HEK293 (cell line): ENCODE measurements at regions not wholly inside any gene's neighbourhood (a gene's known extent, or its start where the extent isn't known, plus 50 kb on each side); places are given as distances from the start of the nearest gene placed in this dataset.

Experiments used
- CTCF ChIA-PET: fragments of 350-600 bp; formaldehyde crosslinking; extraction: SDS; loops from one replicate; lab custom pipeline; 2021; ENCODE audit warnings: antibody characterized with exemption; lab: Yijun Ruan, JAX
- POLR2A ChIA-PET: fragments of 300-600 bp; formaldehyde crosslinking; extraction: SDS; loops from one replicate; lab custom pipeline; 2020; ENCODE audit warnings: antibody characterized with exemption, inconsistent platforms; lab: Yijun Ruan, JAX
- H3K27ac ChIP-seq: fragments of 200-500 bp; sonication (Bioruptor generic); 2 replicates; pipeline ENCODE4 v1.5.1; 2014; ENCODE audit warnings: low read depth, low read length, control low read depth, inconsistent platforms; ENCODE audit errors: extremely low read depth
- H3K36me3 ChIP-seq, 2 experiments: fragments of 200-500 bp in 1 of 2; sonication (Bioruptor generic) in 1 of 2; 1 replicate in 1 of 2; 2 replicates in 1 of 2; pipeline ENCODE4 v1.5.1; 2014 to 2017; ENCODE audit warnings: inconsistent platforms in 2 of 2, low read length in 2 of 2; ENCODE audit not compliant: control insufficient read depth in 2 of 2, insufficient read depth in 1 of 2
- H3K4me1 ChIP-seq: fragments of 200-500 bp; sonication (Bioruptor generic); 2 replicates; pipeline ENCODE4 v1.5.1; 2014; ENCODE audit warnings: mild to moderate bottlenecking, low read length, inconsistent platforms; ENCODE audit not compliant: control insufficient read depth, insufficient read depth
- H3K4me3 ChIP-seq: 2 replicates; pipeline ENCODE4 v1.5.1; 2011; ENCODE audit warnings: low read depth, mild to moderate bottlenecking, control low read depth, low read length, moderate library complexity
- H3K9me3 ChIP-seq: fragments of 200-500 bp; sonication (Bioruptor generic); 2 replicates; pipeline ENCODE4 v1.5.1; 2014; ENCODE audit warnings: low read depth, low read length, inconsistent platforms; ENCODE audit not compliant: control insufficient read depth, insufficient read depth
- HIC1 ChIP-seq: fragments of 450-650 bp; formaldehyde crosslinking; IDR thresholded peaks from 2 replicates; pipeline ENCODE4 v1.5.1; 2016; ENCODE audit warnings: missing biosample characterization, missing genetic modification characterization
- INSM2 ChIP-seq: fragments of 450-650 bp; formaldehyde crosslinking; IDR thresholded peaks from 2 replicates; pipeline ENCODE4 v1.5.1; 2016; ENCODE audit warnings: missing biosample characterization, missing genetic modification characterization
- KLF7 ChIP-seq: fragments of 450-650 bp; formaldehyde crosslinking; IDR thresholded peaks from 2 replicates; pipeline ENCODE4 v1.5.1; 2016; ENCODE audit warnings: missing biosample characterization, missing genetic modification characterization, borderline replicate concordance
- MYNN ChIP-seq: fragments of 450-650 bp; formaldehyde crosslinking; IDR thresholded peaks from 2 replicates; pipeline ENCODE4 v1.5.1; 2016; ENCODE audit warnings: missing biosample characterization, missing genetic modification characterization, borderline replicate concordance
- ZBTB7A ChIP-seq: fragments of 450-650 bp; formaldehyde crosslinking; IDR thresholded peaks from 2 replicates; pipeline ENCODE4 v1.5.1; 2016; ENCODE audit warnings: low read depth, missing biosample characterization, missing genetic modification characterization
- ZFP37 ChIP-seq: fragments of 450-650 bp; formaldehyde crosslinking; IDR thresholded peaks from 2 replicates; pipeline ENCODE4 v1.5.1; 2016; ENCODE audit warnings: missing biosample characterization, missing genetic modification characterization
- ZFP69B ChIP-seq: fragments of 450-650 bp; formaldehyde crosslinking; IDR thresholded peaks from 2 replicates; pipeline ENCODE4 v1.5.1; 2016; ENCODE audit warnings: missing biosample characterization, missing genetic modification characterization
- ZNF133 ChIP-seq: fragments of 450-650 bp; formaldehyde crosslinking; IDR thresholded peaks from 2 replicates; pipeline ENCODE4 v1.5.1; 2016; ENCODE audit warnings: missing biosample characterization, missing genetic modification characterization
- ZNF223 ChIP-seq: fragments of 450-650 bp; formaldehyde crosslinking; IDR thresholded peaks from 2 replicates; pipeline ENCODE4 v1.5.1; 2016; ENCODE audit warnings: missing biosample characterization, missing genetic modification characterization
- ZNF266 ChIP-seq: fragments of 450-650 bp; formaldehyde crosslinking; IDR thresholded peaks from 2 replicates; pipeline ENCODE4 v1.5.1; 2016; ENCODE audit warnings: missing biosample characterization, missing genetic modification characterization, low read depth
- ZNF341 ChIP-seq: fragments of 450-650 bp; formaldehyde crosslinking; IDR thresholded peaks from 2 replicates; pipeline ENCODE4; 2016; ENCODE audit warnings: low read depth, missing biosample characterization, missing genetic modification characterization
- ZNF350 ChIP-seq: fragments of 450-650 bp; formaldehyde crosslinking; IDR thresholded peaks from 2 replicates; pipeline ENCODE4 v1.5.0; 2017; ENCODE audit warnings: missing biosample characterization, mild to moderate bottlenecking, missing genetic modification characterization
- ZNF354C ChIP-seq: fragments of 450-650 bp; formaldehyde crosslinking; IDR thresholded peaks from 2 replicates; pipeline ENCODE4 v1.5.1; 2016; ENCODE audit warnings: missing biosample characterization, missing genetic modification characterization, low read depth, borderline replicate concordance
- ZNF501 ChIP-seq: fragments of 450-650 bp; formaldehyde crosslinking; IDR thresholded peaks from 2 replicates; pipeline ENCODE4 v1.5.1; 2016; ENCODE audit warnings: missing biosample characterization, missing genetic modification characterization
- ZNF510 ChIP-seq: fragments of 450-650 bp; formaldehyde crosslinking; IDR thresholded peaks from 2 replicates; pipeline ENCODE4 v1.5.1; 2018; ENCODE audit warnings: mild to moderate bottlenecking, missing genetic modification characterization, missing biosample characterization; ENCODE audit not compliant: insufficient replicate concordance
- ZNF529 ChIP-seq: fragments of 450-650 bp; formaldehyde crosslinking; IDR thresholded peaks from 2 replicates; pipeline ENCODE4 v1.5.1; 2017; ENCODE audit warnings: missing genetic modification characterization, missing biosample characterization; ENCODE audit not compliant: insufficient replicate concordance
- ZNF530 ChIP-seq: fragments of 450-650 bp; formaldehyde crosslinking; IDR thresholded peaks from 2 replicates; pipeline ENCODE4 v1.5.1; 2016; ENCODE audit warnings: low read depth, missing biosample characterization, missing genetic modification characterization
- ZNF549 ChIP-seq: fragments of 450-650 bp; IDR thresholded peaks from 2 replicates; pipeline ENCODE4 v1.5.1; 2018; ENCODE audit warnings: missing biosample characterization, missing genetic modification characterization, mild to moderate bottlenecking, inconsistent platforms, moderate library complexity
- ZNF585B ChIP-seq: fragments of 450-650 bp; formaldehyde crosslinking; IDR thresholded peaks from 2 replicates; pipeline ENCODE4 v1.5.1; 2016; ENCODE audit warnings: missing biosample characterization, missing genetic modification characterization
- ZNF596 ChIP-seq: fragments of 450-650 bp; IDR thresholded peaks from 2 replicates; pipeline ENCODE4 v1.5.0; 2018; ENCODE audit warnings: missing biosample characterization, mild to moderate bottlenecking, missing genetic modification characterization, moderate library complexity
- ZNF645 ChIP-seq: fragments of 450-650 bp; formaldehyde crosslinking; IDR thresholded peaks from 2 replicates; pipeline ENCODE4; 2016; ENCODE audit warnings: missing biosample characterization, missing genetic modification characterization
- ZNF654 ChIP-seq: fragments of 450-650 bp; formaldehyde crosslinking; IDR thresholded peaks from 2 replicates; pipeline ENCODE4 v1.5.1; 2016; ENCODE audit warnings: low read depth, missing biosample characterization, missing genetic modification characterization
- ZNF677 ChIP-seq: fragments of 450-650 bp; IDR thresholded peaks from 2 replicates; pipeline ENCODE4 v1.5.0; 2018; ENCODE audit warnings: missing biosample characterization, mild to moderate bottlenecking, missing genetic modification characterization, moderate library complexity
- ZNF768 ChIP-seq: fragments of 450-650 bp; formaldehyde crosslinking; IDR thresholded peaks from 2 replicates; pipeline ENCODE4 v1.5.1; 2018; ENCODE audit warnings: missing biosample characterization, mild to moderate bottlenecking, missing genetic modification characterization
- ZNF830 ChIP-seq: fragments of 450-650 bp; IDR thresholded peaks from 2 replicates; pipeline ENCODE4 v1.5.0; 2018; ENCODE audit warnings: missing biosample characterization, missing genetic modification characterization, low read depth, mild to moderate bottlenecking, moderate library complexity
- TF ChIP-seq, protein P1 (sequence below): fragments of 450-650 bp; formaldehyde crosslinking; IDR thresholded peaks from 2 replicates; pipeline ENCODE4 v1.5.1; 2016; ENCODE audit warnings: missing biosample characterization, missing genetic modification characterization

DNA sequence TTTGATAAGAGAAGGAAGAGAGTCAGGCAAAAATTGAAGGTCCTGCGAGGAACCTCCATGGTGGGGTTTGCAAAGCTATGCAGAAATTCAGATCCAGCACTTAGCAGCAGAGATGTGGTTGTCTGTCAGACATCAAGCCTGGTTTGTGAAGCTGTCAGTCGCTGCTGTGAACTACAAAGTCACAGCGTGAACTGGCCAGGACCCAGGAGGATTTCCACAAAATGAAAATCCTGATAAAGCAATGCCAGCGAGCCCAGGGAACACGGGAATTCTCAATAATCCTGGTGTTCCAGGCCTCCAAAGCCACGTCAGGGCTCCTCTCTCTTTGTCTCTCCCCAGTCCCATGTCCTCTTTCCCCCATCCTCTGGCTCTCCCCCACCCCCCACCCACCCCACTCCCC, 296.9 kb upstream of the GADL1 start:
- Histone ChIP-seq H3K36me3 (no peaks in the 10 kb centered on the region), H3K4me3 (no peak overlapping the region), H3K9me3 (no peaks in the 10 kb centered on the region), H3K27ac (no peak overlapping the region), H3K4me1 (no peaks in the 10 kb centered on the region)
- no peak for TF ChIP-seq ZFP69B (tag by site-specific recombination)
- TF ChIP-seq ZNF677 = no peak
- no peak for TF ChIP-seq ZNF529 (tag by site-specific recombination)
- no peak for TF ChIP-seq ZNF266
- TF ChIP-seq ZNF501 (tag by site-specific recombination) = no peak
- TF ChIP-seq ZNF350 (tag by site-specific recombination) = no peak
- TF ChIP-seq ZNF133 (tag by site-specific recombination) = no peak
- no peak for TF ChIP-seq ZNF585B (tag by site-specific recombination)
- no peak for TF ChIP-seq ZNF530
- TF ChIP-seq ZNF830 (tag by site-specific recombination) = no peak
- TF ChIP-seq, protein P1, sequence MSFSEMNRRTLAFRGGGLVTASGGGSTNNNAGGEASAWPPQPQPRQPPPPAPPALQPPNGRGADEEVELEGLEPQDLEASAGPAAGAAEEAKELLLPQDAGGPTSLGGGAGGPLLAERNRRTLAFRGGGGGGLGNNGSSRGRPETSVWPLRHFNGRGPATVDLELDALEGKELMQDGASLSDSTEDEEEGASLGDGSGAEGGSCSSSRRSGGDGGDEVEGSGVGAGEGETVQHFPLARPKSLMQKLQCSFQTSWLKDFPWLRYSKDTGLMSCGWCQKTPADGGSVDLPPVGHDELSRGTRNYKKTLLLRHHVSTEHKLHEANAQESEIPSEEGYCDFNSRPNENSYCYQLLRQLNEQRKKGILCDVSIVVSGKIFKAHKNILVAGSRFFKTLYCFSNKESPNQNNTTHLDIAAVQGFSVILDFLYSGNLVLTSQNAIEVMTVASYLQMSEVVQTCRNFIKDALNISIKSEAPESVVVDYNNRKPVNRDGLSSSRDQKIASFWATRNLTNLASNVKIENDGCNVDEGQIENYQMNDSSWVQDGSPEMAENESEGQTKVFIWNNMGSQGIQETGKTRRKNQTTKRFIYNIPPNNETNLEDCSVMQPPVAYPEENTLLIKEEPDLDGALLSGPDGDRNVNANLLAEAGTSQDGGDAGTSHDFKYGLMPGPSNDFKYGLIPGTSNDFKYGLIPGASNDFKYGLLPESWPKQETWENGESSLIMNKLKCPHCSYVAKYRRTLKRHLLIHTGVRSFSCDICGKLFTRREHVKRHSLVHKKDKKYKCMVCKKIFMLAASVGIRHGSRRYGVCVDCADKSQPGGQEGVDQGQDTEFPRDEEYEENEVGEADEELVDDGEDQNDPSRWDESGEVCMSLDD = no peak
- no peak for TF ChIP-seq ZNF510 (tag by site-specific recombination)
- no peak for TF ChIP-seq ZNF596
- no peak for TF ChIP-seq ZBTB7A (tag by site-specific recombination)
- CTCF ChIA-PET = no interaction called here
- POLR2A ChIA-PET = no interaction called here

DNA sequence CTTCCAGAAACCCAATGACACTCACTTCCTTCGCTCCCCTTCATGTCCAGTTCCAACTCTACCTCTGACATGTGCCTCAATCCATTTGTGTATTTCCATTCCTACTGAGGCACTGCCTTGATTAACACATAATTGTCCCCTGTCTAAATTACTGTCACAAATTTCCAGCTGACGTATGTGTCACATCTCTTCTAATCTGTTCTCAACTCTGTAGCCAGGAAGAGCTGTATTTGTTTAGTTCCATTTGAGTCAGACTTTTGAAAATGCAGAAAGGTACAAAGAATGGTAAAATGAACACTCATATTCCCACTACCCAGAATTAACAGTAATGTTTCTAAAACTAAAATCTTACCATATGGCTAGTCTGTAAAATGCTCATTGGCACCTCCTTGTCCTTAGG, 299.0 kb upstream of the GADL1 start:
- H3K27ac ChIP-seq = no peak overlapping the region
- no peak overlapping the region for H3K4me3 ChIP-seq
- ChIA-PET POLR2A (no interaction called here), CTCF (no interaction called here)
- H3K4me1 ChIP-seq = no peaks in the 10 kb centered on the region
- TF ChIP-seq HIC1 = no peak
- no peaks in the 10 kb centered on the region for H3K9me3 ChIP-seq
- no peaks in the 10 kb centered on the region for H3K36me3 ChIP-seq

DNA sequence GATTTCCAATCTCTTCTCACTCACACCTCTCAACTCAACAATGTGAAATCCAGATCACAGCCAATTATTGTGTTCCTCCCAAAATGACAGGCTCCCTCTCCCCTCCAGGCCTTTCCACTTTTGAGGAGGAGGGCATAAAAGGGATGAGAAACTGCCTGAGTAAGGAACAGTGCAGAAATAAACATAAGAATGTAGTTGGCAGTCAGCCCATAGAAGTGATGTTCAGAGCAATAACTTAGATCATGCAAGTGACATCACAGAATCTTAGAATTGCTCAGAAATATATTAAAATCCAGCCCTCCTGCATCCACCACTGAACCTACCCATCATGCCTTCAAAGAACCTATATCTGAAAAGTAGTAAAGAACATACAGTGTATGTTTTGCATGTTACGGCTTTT, 299.4 kb upstream of the GADL1 start:
- Histone ChIP-seq H3K36me3 (no peaks in the 10 kb centered on the region), H3K27ac (no peak overlapping the region), H3K4me3 (no peak overlapping the region), H3K4me1 (no peaks in the 10 kb centered on the region), H3K9me3 (no peaks in the 10 kb centered on the region)
- TF ChIP-seq ZNF645 (tag by site-specific recombination) (no peak), MYNN (tag by site-specific recombination) (no peak), ZFP37 (tag by site-specific recombination) (no peak), ZNF768 (tag by site-specific recombination) (no peak), ZNF354C (no peak), ZNF549 (tag by site-specific recombination) (no peak), ZNF654 (tag by site-specific recombination) (no peak), ZNF341 (tag by site-specific recombination) (no peak), ZFP69B (tag by site-specific recombination) (no peak), ZNF223 (no peak), KLF7 (tag by site-specific recombination) (no peak), INSM2 (tag by site-specific recombination) (no peak)
- POLR2A ChIA-PET = no interaction called here
- CTCF ChIA-PET = no interaction called here
